GDM1 (cell line): ENCODE measurements at regions not wholly inside any gene's neighbourhood (a gene's known extent, or its start where the extent isn't known, plus 50 kb on each side); places are given as distances from the start of the nearest gene placed in this dataset.

Experiments
- DNase-seq: peaks from one replicate; lab custom pipeline; 2025; lab: John Stamatoyannopoulos, UW

GRCh38 chr9:113787871-113788270, 88.2 kb upstream of the ZNF618 start:
- DNase-seq, result no peak

- DNase-seq, result no peak
These were observed 87.3 kb upstream of the ZNF618 start for GRCh38 chr9:113788616-113789330.

DNA sequence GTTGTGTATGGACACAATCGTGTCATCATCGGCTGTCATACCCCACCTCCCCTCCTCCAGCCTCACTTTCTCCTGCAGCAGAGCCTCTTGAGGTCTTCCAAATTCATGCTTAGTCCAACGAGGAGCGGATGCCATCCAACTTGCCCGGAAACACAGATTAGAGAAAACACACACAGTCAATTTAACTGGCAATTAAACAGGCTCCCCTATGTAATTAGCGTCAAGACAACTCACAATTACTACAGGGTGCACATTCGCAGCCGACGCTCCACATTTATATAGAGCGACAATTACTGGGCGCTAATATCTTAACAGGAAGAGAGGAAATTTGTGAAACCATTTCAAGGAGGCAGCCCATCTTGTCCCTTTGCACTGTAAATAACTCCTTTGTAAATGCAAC, 86.0 kb upstream of the ZNF618 start:
- DNase-seq, result no peak

DNA sequence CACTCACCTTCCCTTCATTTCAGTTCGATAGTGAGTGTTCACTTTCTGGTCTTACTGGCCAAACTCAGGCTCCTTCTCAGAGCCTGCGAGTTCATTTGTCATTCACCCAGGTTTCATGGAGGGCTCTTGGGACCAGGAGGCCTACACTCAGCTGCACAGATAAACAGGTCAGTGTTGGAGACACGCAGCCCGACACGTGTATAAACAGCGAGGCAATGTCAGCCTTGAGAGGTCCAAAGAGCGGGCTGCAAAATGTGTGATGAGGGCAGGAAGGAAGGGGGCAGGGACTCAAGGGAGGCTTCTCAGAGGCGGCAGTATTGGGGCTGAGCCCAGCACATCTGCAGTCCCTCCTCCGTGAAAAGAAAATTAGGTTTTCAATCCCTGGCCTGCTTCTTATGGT, 82.6 kb upstream of the ZNF618 start:
- DNase-seq, result no peak

- no peak for DNase-seq
These were observed 81.4 kb upstream of the ZNF618 start for GRCh38 chr9:113794721-113795120.

GRCh38 chr9:113795811-113796392, 80.2 kb upstream of the ZNF618 start:
- no peak for DNase-seq

DNA sequence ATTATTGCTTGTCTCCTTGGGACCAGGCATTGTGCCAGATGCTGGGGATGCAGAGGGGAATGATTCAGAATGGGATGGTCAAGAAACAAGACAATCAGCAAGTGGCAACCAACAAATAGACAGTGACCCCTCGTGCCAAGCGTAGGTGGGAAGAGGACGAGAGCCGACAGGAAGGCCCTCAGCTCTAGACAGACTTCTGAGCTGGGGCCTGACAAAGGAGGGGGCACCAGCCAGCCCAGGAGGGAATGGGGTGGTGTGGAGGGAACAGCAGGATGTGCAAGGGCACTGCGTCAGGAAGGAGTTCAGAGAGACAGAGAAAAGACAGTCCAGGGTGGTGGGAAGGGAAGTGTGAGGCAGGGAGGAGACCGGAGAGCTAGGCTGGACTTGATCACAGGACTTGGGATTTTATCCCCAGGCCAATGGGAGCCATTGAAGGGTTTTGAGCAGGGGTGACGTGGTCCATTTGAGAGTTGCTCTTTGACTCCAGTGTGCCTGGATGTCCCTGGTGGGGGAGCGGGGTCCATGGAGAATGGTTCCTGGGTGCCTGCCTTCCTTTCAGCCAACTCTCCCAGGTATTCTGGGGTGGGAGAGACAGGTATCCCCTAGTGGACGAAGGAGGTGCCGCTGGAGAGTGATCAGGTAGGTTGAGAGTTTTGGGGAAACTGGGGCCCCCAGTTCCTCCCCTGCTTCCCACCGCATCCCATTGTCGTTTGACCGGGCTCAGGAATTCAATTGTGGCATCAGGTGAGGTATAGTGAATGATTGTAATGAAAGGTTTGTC, 79.3 kb upstream of the ZNF618 start:
- no peak for DNase-seq

GRCh38 chr9:113798062-113799030, 77.8 kb upstream of the ZNF618 start:
- DNase-seq, result no peak

DNA sequence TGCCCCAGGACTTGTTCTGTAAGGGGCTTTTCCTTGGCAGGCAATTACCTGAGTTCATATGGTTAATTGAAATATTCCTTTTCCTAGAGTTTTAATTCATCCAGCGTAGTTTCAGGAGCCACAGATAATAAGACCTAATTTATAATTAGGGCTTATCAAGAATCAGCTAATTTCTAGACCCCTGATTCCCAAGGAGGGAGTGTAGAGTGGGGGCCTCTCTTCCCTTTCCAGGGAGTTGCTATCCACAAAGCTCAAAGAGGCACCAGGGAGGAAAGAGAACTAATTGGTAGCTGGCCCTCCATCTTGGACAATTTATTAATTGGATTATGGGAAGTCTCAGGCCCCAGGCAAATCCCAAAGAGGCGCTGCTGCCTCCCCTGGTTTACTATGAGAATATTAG, 75.8 kb upstream of the ZNF618 start:
- DNase-seq, result no peak

DNA sequence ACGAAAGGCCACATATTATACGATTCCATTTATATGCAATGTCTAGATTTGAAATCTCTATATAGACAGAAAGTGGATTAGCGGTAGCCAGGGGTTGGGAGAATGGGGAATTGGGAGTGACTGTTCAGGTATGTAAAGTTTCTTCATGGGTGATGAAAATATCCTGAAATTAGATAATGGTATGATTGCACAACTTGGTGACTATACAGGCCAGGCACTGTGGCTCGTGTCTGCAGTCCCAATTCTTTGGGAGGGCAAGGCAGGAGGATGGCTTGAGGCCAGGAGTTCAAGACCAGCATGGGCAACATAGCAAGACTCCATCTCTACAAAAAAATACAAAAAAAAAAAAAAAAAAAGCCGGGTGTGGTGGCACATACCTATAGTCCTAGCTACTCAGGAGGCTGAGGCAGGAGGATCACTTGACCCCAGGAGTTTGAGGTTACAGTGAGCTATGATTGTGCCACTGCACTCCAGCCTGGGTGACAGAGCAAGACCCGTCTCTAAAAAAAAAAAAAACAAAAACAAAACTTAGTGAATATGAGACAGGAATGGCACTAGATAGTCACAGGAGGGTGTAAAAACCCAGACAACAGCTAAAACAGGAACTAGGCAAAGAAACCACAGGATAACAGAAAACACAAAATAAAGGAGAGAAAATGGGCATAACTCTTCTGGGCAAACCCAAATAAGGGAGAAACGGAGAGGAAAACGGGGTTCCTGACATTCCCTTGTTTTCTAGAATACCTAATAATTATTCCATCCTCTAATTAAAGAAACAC, 72.1 kb upstream of the ZNF618 start:
- DNase-seq, result peak; percentile 6

DNA sequence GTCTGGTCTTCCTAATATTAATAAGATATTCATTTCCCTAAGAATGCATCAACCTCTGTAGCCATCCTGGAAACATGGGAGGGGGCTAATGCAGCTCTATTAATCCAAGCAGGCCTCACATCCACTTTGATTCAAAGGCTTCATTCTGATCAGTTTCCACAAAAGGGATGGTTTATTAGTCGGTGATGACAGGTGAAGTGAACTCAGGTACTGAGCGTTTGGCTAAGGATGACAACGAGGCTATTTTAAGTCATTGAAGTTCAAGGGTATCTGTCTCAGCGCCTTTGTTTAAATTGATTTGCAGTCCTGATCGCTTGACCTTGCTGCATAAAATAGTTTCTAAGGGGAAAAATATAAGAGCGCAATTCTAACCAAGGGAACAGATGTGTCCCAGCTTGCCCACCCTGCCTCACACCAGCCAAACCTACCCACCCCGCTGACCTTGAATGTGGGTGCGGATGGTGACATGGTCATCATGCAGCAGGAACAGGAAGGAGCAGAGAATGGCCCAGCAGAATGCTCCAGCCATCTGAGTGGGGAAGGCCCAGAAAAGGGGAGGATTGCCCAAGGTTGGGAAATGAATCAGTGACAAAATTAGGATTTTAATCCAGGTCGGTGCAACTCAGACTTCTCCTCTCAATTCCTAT, 70.5 kb upstream of the ZNF618 start:
- DNase-seq, result no peak

DNA sequence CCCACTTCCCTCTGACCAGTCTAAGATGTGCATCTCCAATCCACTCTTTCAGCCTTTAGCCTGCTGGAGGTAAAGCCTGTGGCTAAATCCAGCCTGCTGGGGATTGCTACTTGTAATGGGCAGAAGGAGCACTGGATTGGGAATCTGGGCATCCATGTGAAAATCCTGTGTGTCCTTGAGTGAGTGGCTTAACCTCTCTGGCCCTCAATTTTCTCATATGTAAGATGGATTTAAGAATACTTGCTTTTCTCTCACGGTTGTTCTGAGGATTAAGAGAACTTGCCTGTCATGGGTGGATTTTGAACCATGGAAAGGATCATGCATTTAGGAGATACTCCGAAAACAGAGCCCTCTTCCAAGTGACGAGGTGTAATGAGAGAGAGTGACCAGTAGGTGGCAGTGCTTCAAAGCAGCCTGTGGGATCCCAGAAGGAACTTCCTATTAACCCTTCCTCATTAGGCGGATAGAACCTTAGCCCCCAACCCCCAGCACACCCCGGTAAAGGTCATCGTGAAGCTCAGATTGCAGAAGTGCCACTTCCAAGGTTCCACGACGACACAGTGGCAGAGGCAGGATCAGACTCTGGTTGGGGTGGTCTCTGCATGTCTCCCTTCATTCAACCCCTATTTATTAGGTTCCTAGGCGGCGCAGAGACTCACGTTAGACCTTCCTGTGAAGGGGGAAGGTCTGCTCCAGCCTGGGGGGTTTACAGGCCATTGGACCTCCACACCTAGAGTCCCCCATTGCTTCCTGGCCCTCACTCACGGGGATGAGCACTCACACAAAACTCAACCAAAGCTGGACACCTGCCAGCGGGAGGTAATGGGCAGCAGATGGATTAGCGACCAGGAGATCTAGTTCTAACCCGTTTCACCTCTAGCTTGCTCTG, 68.7 kb upstream of the ZNF618 start:
- peak; percentile 50 for DNase-seq

DNA sequence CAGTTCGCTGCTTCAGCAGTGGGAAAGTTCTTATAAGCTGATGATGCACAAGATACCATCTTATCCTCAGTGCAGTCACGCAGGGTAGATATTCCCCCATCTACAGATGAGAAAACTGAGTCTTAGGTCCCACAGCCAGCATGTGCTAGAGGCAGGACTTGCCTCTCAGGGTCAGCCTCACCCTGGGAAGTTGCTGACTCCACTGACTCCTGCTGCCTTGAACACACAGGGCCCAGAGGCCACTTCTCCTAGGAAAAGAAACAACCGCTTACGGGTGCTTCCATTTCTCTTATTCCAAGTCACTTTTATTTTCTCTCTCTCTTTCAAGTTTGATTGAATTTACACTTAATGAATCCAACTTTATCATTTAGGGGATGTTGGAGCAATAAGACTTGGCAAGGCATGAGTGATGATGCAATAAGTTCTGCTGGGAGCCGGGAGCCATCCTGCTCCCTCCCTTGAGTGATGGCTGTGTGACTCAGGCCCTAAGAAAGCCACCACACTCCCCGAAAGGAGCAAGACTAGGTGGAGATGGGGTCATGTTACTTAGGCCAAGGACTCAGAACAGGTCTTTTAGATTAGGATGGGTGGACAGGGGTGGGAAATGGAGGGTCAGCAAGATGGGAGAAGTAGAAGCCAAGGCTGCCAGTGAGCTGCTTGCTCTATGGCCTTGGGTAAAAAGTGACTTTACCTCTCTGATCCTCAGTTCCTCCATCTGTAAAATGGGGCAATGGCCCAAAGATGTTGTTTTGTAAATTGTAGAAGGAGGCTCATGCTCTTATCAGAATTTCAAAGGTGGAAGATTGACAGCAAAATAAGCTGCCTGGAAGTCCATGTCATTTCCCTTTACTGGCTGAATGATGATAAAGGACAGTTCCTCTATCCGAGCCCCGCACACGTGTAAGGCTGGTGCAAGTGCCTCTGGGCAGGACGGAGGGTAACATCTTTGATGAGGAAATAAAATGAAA, 67.4 kb upstream of the ZNF618 start:
- no peak for DNase-seq

DNA sequence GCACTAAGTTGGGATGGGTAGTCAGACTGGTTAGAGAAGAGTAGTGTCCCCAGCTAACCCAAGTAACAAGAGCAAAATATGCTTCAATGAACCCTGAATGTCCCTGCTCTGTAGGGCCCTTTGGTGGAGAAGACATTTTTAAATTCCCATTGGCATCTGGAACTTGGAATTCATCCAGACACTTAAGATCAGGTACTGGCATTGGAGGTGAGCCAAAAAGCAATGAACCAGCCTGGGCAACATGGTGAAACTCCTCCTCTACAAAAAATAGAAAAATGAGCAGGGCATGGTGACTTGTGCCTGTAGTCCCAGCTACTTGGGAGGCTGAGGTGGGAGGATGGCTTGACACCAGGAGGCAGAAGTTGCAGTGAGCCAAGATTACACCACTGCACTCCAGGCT, 58.9 kb upstream of the ZNF618 start:
- no peak for DNase-seq

DNA sequence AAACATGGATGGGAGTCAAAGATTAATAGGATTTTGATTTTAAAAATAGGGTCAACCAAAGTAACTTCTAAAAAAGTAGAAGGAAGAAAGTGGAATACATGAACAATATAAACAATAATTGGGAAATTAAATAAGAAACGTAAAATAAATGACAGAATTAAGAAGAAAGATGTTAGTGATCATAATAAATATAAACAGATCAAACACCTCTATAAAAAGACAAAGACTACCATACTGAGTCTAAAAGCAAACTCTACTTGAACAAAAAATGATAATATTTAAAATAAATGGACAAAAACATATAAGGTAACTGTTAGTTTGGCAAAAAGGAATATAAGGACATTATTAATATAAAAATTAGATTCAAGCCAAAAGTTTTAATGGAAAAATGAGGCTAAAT, 57.7 kb upstream of the ZNF618 start:
- no peak for DNase-seq

DNA sequence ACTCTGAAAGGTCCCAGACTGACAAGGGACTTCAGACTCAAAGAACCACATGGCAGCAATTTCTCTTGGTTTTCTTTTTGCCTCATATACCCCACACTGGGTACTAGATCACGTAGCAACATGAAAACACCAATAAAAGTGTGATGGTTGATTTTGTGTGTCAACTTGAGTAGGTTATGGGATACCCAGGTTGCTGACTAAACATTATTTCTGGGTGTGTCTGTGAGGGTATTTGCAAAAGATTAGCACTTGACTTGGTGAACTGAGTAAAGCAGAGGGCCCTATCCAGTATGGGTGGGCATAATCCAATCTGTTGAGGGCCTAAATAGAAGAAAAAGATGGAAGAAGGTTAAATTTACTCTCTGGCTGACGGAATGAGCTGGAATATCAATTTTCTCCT, 53.8 kb upstream of the ZNF618 start:
- no peak for DNase-seq

- no peak for DNase-seq
These were observed 52.7 kb upstream of the ZNF618 start for GRCh38 chr9:113823421-113823820.
